GM13976 (cell line): ENCODE measurements at regions not wholly inside any gene's neighbourhood (a gene's known extent, or its start where the extent isn't known, plus 50 kb on each side); places are given as distances from the start of the nearest gene placed in this dataset.

Experiments
- DNase-seq: peaks from one replicate; pipeline ENCODE4 v3.0.0; 2012; ENCODE audit warnings: low spot score
- in situ Hi-C: fragments of 300-500 bp; cut with MboI; formaldehyde crosslinking; loops from one replicate; pipeline ENCODE4 v1.12.0; 2022; ENCODE audit warnings: low sequenced_read_pairs, mixed read lengths, inconsistent platforms; ENCODE audit not compliant: unreplicated experiment
- TF ChIP-seq, protein P1 (sequence below): IDR thresholded peaks from 2 replicates; pipeline ENCODE4 v1.5.1; 2012; ENCODE audit warnings: borderline replicate concordance, mild to moderate bottlenecking; ENCODE audit not compliant: insufficient read depth; ENCODE audit errors: extremely low read depth, missing control alignments, control extremely low read depth

DNA sequence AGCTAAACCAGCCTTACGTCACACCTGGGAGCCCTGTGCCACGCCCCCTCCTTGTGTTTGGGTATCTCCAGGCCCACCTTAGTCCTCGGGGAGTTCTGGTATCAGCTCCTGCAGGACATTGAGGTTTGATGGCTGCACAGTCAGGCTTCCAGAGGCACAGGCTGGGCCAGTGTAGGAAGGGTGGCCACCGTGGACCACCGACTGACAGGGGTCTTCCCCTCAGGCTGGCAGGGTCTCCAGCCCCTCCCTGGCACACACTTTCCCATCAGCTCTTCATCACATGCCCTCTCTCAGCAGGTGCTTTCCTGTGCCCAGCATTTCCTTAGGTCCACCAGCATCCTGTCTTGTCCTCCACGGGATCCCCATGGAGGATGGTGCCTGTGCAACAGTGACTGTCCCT, 413.1 kb downstream of the TCERG1L start:
- in situ Hi-C loops: no loop called here
- TF ChIP-seq, protein P1, sequence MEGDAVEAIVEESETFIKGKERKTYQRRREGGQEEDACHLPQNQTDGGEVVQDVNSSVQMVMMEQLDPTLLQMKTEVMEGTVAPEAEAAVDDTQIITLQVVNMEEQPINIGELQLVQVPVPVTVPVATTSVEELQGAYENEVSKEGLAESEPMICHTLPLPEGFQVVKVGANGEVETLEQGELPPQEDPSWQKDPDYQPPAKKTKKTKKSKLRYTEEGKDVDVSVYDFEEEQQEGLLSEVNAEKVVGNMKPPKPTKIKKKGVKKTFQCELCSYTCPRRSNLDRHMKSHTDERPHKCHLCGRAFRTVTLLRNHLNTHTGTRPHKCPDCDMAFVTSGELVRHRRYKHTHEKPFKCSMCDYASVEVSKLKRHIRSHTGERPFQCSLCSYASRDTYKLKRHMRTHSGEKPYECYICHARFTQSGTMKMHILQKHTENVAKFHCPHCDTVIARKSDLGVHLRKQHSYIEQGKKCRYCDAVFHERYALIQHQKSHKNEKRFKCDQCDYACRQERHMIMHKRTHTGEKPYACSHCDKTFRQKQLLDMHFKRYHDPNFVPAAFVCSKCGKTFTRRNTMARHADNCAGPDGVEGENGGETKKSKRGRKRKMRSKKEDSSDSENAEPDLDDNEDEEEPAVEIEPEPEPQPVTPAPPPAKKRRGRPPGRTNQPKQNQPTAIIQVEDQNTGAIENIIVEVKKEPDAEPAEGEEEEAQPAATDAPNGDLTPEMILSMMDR: no peak

DNA sequence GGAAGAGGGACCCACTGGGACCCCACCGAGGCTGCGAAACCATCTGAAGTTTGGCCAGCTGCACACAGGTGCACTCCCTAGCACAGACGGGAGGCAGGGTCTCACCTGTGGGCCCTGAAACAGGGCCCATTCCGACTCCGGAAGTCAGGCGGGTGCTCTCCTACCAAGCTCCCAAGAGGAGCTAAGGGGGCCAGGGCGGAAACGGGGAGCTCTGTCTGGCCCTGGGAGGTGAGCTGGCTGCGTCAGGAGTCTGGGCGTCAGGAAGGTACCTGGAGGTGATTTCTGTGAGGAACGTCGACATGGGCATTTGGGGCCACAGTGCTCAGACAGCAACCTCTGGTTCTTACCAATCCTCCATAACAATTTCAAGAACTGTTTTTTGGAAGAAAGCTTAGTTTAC, 411.7 kb downstream of the TCERG1L start:
- in situ Hi-C loops: no loop called here
- TF ChIP-seq, protein P1: no peak
- DNase-seq: no peak

More for the DNA sequence above, 413.1 kb downstream of the TCERG1L start:
- DNase-seq: no peak

DNA sequence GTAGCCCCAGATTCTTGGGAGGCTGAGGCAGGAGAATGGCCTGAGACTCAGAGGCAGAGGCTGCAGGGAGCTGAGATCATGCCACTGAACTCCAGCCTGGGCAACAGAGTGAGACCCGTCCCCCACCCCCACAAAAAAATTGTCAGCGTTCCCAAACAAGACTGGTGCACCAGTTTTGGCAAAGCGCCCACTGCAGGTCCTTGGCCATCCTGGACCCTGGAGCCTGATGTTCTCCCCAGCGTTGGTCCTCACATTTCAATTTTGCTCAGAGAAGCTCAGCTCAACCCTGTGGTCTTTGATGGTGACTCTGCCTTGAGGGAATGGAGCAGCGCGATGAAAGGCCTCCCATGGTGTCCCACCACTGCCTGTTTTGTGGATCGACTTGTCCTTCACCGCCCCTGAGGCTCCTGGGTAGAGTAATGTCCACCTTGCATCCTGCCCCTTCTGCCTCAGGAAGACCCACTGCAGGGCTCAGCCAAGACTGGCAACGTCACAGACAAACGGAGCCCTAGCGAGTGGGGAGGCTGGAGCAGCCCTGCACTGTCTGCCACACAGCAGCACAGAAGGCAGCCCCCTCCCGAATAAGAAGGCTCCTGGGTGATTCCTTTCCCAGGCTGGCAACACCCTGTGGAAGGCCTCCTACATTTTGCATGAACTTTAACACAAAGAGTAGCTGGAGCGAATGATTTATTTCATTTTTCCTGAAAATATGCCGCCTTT, 410.9 kb downstream of the TCERG1L start:
- in situ Hi-C loops: no loop called here
- TF ChIP-seq, protein P1: no peak
- no peak for DNase-seq

DNA sequence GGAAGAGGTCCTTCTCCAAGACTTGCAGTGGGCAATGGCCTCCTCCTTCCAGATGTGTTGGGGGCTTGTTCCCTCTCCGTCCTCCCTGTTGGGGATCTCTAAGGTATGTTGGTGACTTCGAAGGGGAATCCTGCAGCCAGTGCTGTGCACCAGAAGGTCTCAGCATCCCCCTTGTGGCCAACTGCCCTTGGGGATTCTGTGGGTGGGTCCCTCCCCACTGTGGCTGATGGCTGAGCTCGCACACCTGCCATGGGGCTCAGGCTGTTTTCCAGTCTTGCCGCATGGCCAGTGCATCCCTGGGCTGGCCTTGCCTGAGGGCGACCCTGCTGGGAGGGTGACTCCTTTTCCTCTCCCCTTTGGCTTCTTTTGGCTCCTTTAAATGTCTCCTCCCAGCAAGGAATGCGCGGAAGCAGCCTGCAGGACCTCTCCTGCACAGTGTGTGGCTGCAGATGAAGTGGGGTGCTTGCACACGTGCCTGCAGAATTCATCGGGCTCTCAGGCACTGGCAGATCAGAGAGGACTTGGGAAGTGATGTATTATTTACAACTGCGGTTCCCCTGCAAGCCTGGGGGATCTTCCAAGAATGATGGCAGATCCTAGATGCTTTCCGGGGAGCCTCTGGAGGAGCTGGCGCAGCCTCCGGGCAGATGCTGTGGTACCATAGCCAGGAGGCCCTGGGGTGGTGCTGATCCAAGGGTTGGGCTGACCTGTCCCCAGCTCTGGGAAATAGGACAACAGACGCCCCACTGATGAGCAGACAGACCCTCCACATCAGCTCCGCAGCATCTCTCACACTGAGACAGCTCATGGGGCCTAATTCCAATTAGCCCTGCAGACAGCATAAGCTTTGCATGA, 410.0 kb downstream of the TCERG1L start:
- TF ChIP-seq, protein P1: no peak
- DNase-seq: no peak
- in situ Hi-C loops: no loop called here

DNA sequence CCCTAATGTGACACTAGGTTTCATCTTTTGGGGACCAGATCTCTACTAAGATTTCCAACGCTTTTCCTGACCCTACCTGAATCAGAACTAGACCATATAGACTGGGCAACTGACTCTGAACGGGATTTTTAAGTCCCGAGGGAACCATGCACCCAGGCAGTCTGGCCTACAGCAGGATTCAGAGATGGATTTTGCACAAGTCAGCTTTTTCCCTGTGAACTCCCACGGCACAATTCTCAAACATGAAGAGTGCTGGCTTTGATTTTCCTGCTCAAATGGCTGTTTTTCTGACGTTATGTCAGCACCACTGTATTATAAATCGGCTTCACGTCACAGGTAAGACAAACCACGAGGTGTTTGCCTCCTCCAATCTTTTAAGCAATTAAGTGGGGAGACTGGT, 409.1 kb downstream of the TCERG1L start:
- in situ Hi-C loops: no loop called here

DNA sequence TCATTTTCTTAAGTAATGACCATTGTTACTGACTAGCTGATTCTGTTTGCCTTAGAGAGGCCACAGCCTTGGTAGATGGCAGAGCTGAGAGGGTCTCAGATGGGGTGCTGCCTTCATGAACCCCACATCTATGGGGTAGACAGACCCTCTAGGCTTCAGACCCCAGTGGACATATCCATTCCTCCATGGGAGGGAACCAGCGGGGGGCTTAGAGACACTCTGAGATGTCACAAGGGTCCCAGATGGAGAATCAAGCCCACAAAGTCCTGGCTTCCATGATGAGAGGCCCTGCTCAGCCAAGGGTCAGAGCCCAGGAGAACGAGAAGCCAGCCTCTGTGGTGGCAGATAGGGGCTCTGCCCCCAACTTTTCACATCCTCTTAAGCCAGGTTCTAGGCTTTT, 408.6 kb downstream of the TCERG1L start:
- in situ Hi-C loops: no loop called here
- no peak for DNase-seq
- TF ChIP-seq, protein P1: no peak

More for the DNA sequence above, 409.1 kb downstream of the TCERG1L start:
- TF ChIP-seq, protein P1: no peak
- DNase-seq: no peak
